GM21737 (cell line): ENCODE measurements at regions not wholly inside any gene's neighbourhood (a gene's known extent, or its start where the extent isn't known, plus 50 kb on each side); places are given as distances from the start of the nearest gene placed in this dataset.
A peak's percentile ranks its signal among the peaks of the same experiment; 100 is the strongest.

ENCODE experiments used
- ATAC-seq: cut with Tn5 transposase; IDR thresholded peaks from one replicate; pipeline ENCODE4 v1.9.1; 2021; ENCODE audit warnings: mild to moderate bottlenecking, moderate library complexity; ENCODE audit not compliant: unreplicated experiment

GRCh38 chr2:217263756-217264155 is 403.9 kb upstream of the TNP1 start:
- ATAC-seq, result no peak

- ATAC-seq, result no peak
These were observed 403.0 kb upstream of the TNP1 start for GRCh38 chr2:217262911-217263310.

GRCh38 chr2:217261452-217261851 is 401.6 kb upstream of the TNP1 start:
- ATAC-seq, result no peak

DNA sequence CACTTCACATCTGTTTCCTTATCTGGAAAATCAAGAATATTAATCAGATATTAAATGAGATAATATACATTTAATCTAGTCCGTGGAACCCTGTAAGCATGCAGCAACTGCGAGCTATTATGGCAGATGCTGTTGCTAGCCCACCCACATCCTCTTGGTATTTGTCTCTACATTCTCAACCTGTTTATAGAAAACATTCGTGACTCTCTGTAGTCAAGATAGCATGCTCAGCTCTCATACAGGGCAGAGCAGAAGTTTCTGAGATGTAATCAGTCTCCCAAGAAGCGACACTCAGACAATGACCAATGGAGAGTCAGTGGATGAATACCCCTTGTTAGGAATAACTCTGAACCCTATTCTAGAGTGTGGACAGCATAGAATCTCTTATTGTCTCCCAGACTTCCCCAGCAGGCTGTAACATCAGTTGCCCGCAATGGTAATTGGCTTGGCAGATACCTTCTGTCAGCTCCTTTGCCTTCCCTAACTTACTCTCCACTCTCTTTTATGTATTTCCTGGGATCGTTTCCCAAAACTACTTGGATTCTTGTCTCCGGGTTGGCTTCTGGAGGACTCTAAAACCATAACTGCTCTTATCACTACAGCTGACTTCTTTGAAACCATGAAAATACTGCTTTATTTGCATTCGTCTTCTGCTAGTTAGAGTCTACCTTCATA is 400.7 kb upstream of the TNP1 start:
- ATAC-seq, result no peak

DNA sequence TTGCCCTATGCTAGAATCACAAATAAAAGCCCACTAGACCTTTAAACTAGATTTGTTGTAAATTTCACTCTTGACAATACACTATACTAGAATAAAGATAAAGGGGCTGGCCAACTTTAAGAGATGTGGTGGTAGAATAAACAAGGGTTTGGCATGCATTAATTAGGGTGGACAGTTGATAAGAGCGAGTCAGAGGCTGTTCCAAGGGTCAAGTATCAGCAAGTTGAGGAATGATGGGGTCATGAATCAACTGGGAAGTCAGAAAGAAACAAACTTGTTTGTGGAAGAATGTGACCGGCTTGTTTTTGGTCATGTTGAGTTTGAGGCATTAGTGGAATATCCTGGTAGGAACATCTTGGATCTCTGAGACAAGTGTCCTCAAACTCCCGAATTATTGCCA is 398.3 kb upstream of the TNP1 start:
- ATAC-seq, result no peak

DNA sequence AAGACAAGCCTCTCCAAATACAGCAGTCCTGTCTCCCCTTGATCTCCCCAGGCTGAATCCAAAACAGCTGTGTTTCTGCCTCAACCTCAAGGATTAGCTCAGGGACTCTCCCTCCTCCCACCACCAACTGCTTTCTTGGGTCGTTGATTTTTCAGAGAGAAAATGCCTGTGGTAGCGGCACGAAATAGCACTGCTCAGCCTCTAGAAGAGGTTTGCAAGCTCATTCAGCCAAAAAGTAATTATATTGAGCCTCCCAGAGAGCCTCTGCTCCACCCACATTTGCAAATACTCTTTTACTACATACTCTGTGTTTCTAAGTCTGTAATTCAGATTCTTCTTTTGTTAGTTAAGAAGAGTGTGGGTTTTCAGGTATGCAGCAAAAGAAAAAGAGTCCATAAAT is 396.4 kb upstream of the TNP1 start:
- no peak for ATAC-seq

- no peak for ATAC-seq
These were observed 394.2 kb upstream of the TNP1 start for GRCh38 chr2:217254111-217254510.

- no peak for ATAC-seq
These were observed 392.3 kb upstream of the TNP1 start for GRCh38 chr2:217252181-217252580.

DNA sequence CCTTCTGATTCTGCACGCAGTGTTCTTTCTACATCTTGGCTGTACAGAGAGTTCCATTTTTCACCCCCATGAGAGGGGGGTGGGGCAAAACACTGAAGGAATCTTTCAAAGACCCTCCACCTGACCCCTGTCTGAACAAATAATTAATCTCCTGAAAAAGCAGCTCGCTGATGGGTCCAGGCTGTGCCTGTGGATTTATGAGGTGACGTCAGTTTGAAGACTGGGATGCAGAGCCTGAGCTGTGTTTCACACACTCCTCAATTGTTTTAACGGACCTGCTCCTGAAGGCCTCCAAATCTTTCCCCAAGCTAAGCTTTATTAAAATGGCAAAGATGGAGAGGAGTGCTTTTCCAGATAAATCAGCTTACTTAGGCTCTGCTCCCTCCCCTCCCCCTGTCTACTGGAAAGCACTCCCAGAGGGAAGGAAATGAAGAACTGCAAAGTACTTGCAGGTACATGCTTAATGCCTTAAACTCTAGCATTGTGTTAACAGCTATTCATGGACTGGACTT is 390.2 kb upstream of the TNP1 start:
- ATAC-seq, result no peak

DNA sequence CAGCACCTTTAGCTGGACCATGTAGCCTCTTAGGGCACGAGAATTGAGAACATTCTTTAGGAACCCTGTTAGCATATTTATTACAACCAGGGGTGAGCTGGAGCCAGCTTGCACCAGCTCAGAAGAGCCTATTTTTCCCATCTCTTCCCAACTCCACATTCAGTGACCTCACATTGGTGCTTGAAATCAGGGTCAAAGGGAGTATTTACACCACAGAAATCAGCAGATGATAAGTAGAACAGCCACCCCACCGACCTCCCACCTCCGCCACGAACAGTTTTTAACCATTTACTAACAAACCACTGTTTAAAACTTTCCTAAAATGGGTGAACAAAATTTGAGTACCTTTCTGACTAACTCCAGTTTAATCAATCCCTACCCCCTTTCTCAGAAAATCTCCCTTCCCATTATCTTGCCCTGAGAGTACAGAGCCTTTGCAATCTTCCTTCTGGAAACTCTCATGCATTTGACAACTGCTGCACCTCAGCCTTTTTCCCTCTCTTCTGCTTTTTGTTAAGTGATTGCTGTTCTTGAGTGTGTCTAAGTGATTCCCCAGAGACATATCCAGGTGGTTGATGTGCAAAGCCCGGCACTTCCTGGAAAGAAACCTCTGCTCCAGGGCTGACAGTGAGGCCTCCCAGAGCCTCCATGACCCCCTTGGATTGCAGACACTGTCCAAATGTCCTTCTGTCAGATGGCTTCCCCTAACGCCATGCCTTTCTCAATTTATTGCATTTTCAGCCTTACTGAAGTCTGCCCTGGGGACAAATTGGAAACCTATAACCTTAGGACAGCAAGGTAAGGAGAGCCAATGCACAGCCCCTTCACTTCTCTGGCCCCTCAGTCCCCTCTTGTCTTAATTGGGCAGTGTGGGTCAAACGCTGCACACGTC is 389.5 kb upstream of the TNP1 start:
- no peak for ATAC-seq

GRCh38 chr2:217248312-217248935 is 388.6 kb upstream of the TNP1 start:
- ATAC-seq, result peak; percentile 83

DNA sequence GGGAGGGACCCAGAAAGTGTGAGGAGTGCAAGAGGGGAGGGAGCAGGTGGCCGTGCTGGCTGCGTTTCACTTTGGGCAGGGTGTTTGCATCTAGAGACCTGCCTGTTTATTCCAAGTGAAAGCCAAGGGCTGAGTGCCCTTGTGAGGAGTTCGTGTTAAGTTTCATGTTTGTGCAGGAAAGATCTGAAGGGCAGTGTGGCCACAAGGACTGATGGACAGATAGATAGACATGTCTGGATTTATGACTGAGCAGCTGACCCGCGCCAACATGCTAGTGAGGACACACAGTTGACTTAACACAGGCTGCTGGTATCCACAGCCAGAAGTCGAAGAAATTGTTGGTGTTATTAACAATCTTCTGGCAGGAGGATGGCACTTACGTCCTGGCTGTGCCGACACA is 387.6 kb upstream of the TNP1 start:
- ATAC-seq, result no peak

DNA sequence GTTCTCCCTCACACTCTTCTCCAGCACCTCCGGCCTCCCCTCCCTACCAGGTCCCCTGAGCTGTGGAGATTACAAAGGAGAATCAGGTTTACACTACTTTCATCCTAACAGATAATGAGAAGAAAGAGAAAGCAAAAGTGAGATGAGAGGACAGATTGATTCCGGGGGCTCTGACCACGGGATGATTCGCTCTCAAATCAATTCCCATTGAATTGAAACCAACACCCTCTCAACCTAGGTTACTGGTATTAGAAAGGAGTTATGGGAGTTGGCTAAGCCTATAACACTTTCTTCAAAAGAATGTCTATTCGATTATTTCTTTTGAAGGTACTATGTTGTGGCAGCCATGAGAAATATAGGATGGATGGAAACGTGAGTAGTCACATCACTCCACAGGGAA is 386.2 kb upstream of the TNP1 start:
- ATAC-seq, result no peak

GRCh38 chr2:217244815-217245214 is 385.0 kb upstream of the TNP1 start:
- ATAC-seq, result no peak

DNA sequence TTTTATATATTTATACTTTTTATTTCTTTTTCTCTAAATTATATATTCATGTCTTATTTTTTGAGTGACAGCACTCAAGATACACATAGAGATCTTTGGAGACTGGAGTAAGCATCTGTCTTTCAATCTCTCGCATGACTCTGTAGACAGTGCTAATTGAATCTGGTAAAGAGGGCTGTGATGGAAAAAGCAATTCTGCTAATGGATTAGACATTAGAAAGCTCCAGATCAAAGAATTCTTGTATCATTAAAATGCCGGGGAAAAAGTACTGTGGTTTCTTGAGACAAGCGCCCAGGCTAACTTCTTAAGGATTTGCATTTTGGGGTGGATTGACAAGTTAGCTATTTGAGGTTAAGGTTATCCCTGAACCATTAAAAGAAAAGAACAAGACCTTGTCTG is 383.1 kb upstream of the TNP1 start:
- ATAC-seq, result no peak

- ATAC-seq, result no peak
These were observed 371.9 kb upstream of the TNP1 start for GRCh38 chr2:217231724-217232123.

DNA sequence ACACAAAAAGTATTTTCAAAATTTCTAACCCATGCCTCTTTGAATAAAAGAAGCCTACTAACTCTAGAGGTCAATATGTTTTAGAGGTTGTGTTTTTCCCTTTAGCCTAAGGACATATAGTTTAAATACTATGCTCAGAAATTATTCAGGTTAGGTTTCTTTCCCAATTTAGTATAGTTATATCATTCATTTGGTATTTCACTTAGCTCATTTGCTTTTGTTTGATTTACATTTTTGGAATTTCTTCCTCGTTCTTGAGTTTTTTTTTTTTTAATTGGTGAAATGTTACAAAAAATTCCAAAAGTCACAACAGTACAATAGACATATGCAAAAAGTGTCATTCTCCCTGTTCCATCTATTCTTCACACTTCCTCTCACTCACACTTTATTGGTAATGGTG is 371.3 kb upstream of the TNP1 start:
- ATAC-seq, result no peak

- ATAC-seq, result no peak
These were observed 368.9 kb upstream of the TNP1 start for GRCh38 chr2:217228732-217229131.

GRCh38 chr2:217227794-217228193 is 367.9 kb upstream of the TNP1 start:
- ATAC-seq, result no peak

GRCh38 chr2:217225596-217225995 is 365.7 kb upstream of the TNP1 start:
- no peak for ATAC-seq

GRCh38 chr2:217223222-217223930 is 363.5 kb upstream of the TNP1 start:
- peak; percentile 63 for ATAC-seq
